Esophagus squamous epithelium (tissue), 4 donors: ENCODE measurements at regions not wholly inside any gene's neighbourhood (a gene's known extent, or its start where the extent isn't known, plus 50 kb on each side); places are given as distances from the start of the nearest gene placed in this dataset.

ENCODE experiments used
- CTCF ChIP-seq, 6 experiments: fragments of 450-650 bp in 4 of 6; fragments of 200-600 bp in 2 of 6; sonication (generic) in 2 of 6; IDR thresholded peaks; one replicate each; pipeline ENCODE4 v1.5.1; 2016 to 2019; ENCODE audit warnings: antibody characterized with exemption in 6 of 6, mild to moderate bottlenecking in 4 of 6, moderate library complexity in 4 of 6
- POLR2A ChIP-seq, 4 donors: fragments of 450-650 bp; IDR thresholded peaks; one replicate each; pipeline ENCODE4 v1.6.1; 2017; ENCODE audit warnings: antibody characterized with exemption in 4 of 4, mild to moderate bottlenecking in 4 of 4, moderate library complexity in 3 of 4

GRCh38 chr5:167602067-167602466, 689.4 kb upstream of the WWC1 start:
- TF ChIP-seq CTCF (IDR thresholded peaks at IDR 0.05), result no peak
- TF ChIP-seq POLR2A (IDR thresholded peaks at IDR 0.05), result no peak
